HEK293 (cell line): ENCODE measurements at regions not wholly inside any gene's neighbourhood (a gene's known extent, or its start where the extent isn't known, plus 50 kb on each side); places are given as distances from the start of the nearest gene placed in this dataset.

ENCODE experiments used
- CTCF ChIA-PET: fragments of 350-600 bp; formaldehyde crosslinking; extraction: SDS; loops from one replicate; lab custom pipeline; 2021; ENCODE audit warnings: antibody characterized with exemption; lab: Yijun Ruan, JAX
- POLR2A ChIA-PET: fragments of 300-600 bp; formaldehyde crosslinking; extraction: SDS; loops from one replicate; lab custom pipeline; 2020; ENCODE audit warnings: antibody characterized with exemption, inconsistent platforms; lab: Yijun Ruan, JAX
- H3K27ac ChIP-seq: fragments of 200-500 bp; sonication (Bioruptor generic); 2 replicates; pipeline ENCODE4 v1.5.1; 2014; ENCODE audit warnings: low read depth, low read length, control low read depth, inconsistent platforms; ENCODE audit errors: extremely low read depth
- H3K36me3 ChIP-seq, 2 experiments: fragments of 200-500 bp in 1 of 2; sonication (Bioruptor generic) in 1 of 2; 1 replicate in 1 of 2; 2 replicates in 1 of 2; pipeline ENCODE4 v1.5.1; 2014 to 2017; ENCODE audit warnings: inconsistent platforms in 2 of 2, low read length in 2 of 2; ENCODE audit not compliant: control insufficient read depth in 2 of 2, insufficient read depth in 1 of 2
- H3K4me1 ChIP-seq: fragments of 200-500 bp; sonication (Bioruptor generic); 2 replicates; pipeline ENCODE4 v1.5.1; 2014; ENCODE audit warnings: mild to moderate bottlenecking, low read length, inconsistent platforms; ENCODE audit not compliant: control insufficient read depth, insufficient read depth
- H3K4me3 ChIP-seq: 2 replicates; pipeline ENCODE4 v1.5.1; 2011; ENCODE audit warnings: low read depth, mild to moderate bottlenecking, control low read depth, low read length, moderate library complexity
- H3K9me3 ChIP-seq: fragments of 200-500 bp; sonication (Bioruptor generic); 2 replicates; pipeline ENCODE4 v1.5.1; 2014; ENCODE audit warnings: low read depth, low read length, inconsistent platforms; ENCODE audit not compliant: control insufficient read depth, insufficient read depth
- GLI4 ChIP-seq: fragments of 450-650 bp; formaldehyde crosslinking; IDR thresholded peaks from 2 replicates; pipeline ENCODE4 v1.5.1; 2016; ENCODE audit warnings: missing biosample characterization, missing genetic modification characterization
- IKZF3 ChIP-seq: fragments of 450-650 bp; IDR thresholded peaks from 2 replicates; pipeline ENCODE4 v1.5.0; 2018; ENCODE audit warnings: missing biosample characterization, mild to moderate bottlenecking, missing genetic modification characterization, moderate library complexity
- KLF1 ChIP-seq: fragments of 450-650 bp; formaldehyde crosslinking; IDR thresholded peaks from 2 replicates; pipeline ENCODE4 v1.5.1; 2016; ENCODE audit warnings: missing biosample characterization, missing genetic modification characterization
- SCRT1 ChIP-seq: fragments of 450-650 bp; formaldehyde crosslinking; IDR thresholded peaks from 2 replicates; pipeline ENCODE4 v1.5.1; 2016; ENCODE audit warnings: missing biosample characterization, missing genetic modification characterization, borderline replicate concordance
- ZBTB21 ChIP-seq: fragments of 450-650 bp; formaldehyde crosslinking; IDR thresholded peaks from 2 replicates; pipeline ENCODE4 v1.5.1; 2017; ENCODE audit warnings: missing biosample characterization, missing genetic modification characterization
- ZNF133 ChIP-seq: fragments of 450-650 bp; formaldehyde crosslinking; IDR thresholded peaks from 2 replicates; pipeline ENCODE4 v1.5.1; 2016; ENCODE audit warnings: missing biosample characterization, missing genetic modification characterization
- ZNF146 ChIP-seq: fragments of 450-650 bp; formaldehyde crosslinking; IDR thresholded peaks from 2 replicates; pipeline ENCODE4 v1.5.1; 2016; ENCODE audit warnings: missing biosample characterization, missing genetic modification characterization
- ZNF155 ChIP-seq: fragments of 450-650 bp; formaldehyde crosslinking; IDR thresholded peaks from 2 replicates; pipeline ENCODE4 v1.5.1; 2016; ENCODE audit warnings: missing biosample characterization, missing genetic modification characterization
- ZNF157 ChIP-seq: fragments of 450-650 bp; formaldehyde crosslinking; IDR thresholded peaks from 2 replicates; pipeline ENCODE4 v1.5.1; 2016; ENCODE audit warnings: missing biosample characterization, missing genetic modification characterization
- ZNF174 ChIP-seq: fragments of 450-650 bp; formaldehyde crosslinking; IDR thresholded peaks from 2 replicates; pipeline ENCODE4 v1.5.0; 2017; ENCODE audit warnings: missing biosample characterization, mild to moderate bottlenecking, missing genetic modification characterization
- ZNF2 ChIP-seq: fragments of 450-650 bp; formaldehyde crosslinking; IDR thresholded peaks from 2 replicates; pipeline ENCODE4 v1.5.1; 2016; ENCODE audit warnings: missing biosample characterization, missing genetic modification characterization
- ZNF211 ChIP-seq: fragments of 450-650 bp; formaldehyde crosslinking; IDR thresholded peaks from 2 replicates; pipeline ENCODE4 v1.5.1; 2016; ENCODE audit warnings: low read depth, missing biosample characterization, missing genetic modification characterization
- ZNF239 ChIP-seq: fragments of 450-650 bp; formaldehyde crosslinking; IDR thresholded peaks from 2 replicates; pipeline ENCODE4 v1.5.1; 2016; ENCODE audit warnings: missing biosample characterization, missing genetic modification characterization
- ZNF26 ChIP-seq: fragments of 450-650 bp; formaldehyde crosslinking; IDR thresholded peaks from 2 replicates; pipeline ENCODE4 v1.5.1; 2016; ENCODE audit warnings: missing biosample characterization, missing genetic modification characterization
- ZNF266 ChIP-seq: fragments of 450-650 bp; formaldehyde crosslinking; IDR thresholded peaks from 2 replicates; pipeline ENCODE4 v1.5.1; 2016; ENCODE audit warnings: missing biosample characterization, missing genetic modification characterization, low read depth
- ZNF311 ChIP-seq: fragments of 450-650 bp; formaldehyde crosslinking; IDR thresholded peaks from 2 replicates; pipeline ENCODE4 v1.5.1; 2017; ENCODE audit warnings: missing biosample characterization, missing genetic modification characterization, borderline replicate concordance
- ZNF324 ChIP-seq: fragments of 450-650 bp; formaldehyde crosslinking; IDR thresholded peaks from 2 replicates; pipeline ENCODE4 v1.5.1; 2016; ENCODE audit warnings: missing biosample characterization, missing genetic modification characterization
- ZNF335 ChIP-seq: fragments of 450-650 bp; formaldehyde crosslinking; conservative IDR thresholded peaks from 2 replicates; pipeline ENCODE4 v1.5.1; 2016; ENCODE audit warnings: missing biosample characterization, missing genetic modification characterization
- ZNF391 ChIP-seq: fragments of 450-650 bp; formaldehyde crosslinking; IDR thresholded peaks from 2 replicates; pipeline ENCODE4 v1.5.1; 2016; ENCODE audit warnings: low read depth, missing biosample characterization, missing genetic modification characterization, borderline replicate concordance
- ZNF473 ChIP-seq: fragments of 450-650 bp; formaldehyde crosslinking; IDR thresholded peaks from 2 replicates; pipeline ENCODE4 v1.5.1; 2017; ENCODE audit warnings: missing biosample characterization, missing genetic modification characterization
- ZNF530 ChIP-seq: fragments of 450-650 bp; formaldehyde crosslinking; IDR thresholded peaks from 2 replicates; pipeline ENCODE4 v1.5.1; 2016; ENCODE audit warnings: low read depth, missing biosample characterization, missing genetic modification characterization
- ZNF561 ChIP-seq: fragments of 450-650 bp; IDR thresholded peaks from 2 replicates; pipeline ENCODE4 v1.5.1; 2018; ENCODE audit warnings: missing biosample characterization, missing genetic modification characterization, borderline replicate concordance
- ZNF626 ChIP-seq: fragments of 450-650 bp; sonication (Bioruptor Pico); formaldehyde crosslinking; IDR thresholded peaks from 2 replicates; pipeline ENCODE4 v1.5.1; 2018; ENCODE audit warnings: missing biosample characterization, missing genetic modification characterization, inconsistent platforms
- ZNF768 ChIP-seq: fragments of 450-650 bp; formaldehyde crosslinking; IDR thresholded peaks from 2 replicates; pipeline ENCODE4 v1.5.1; 2018; ENCODE audit warnings: missing biosample characterization, mild to moderate bottlenecking, missing genetic modification characterization
- ZNF792 ChIP-seq: fragments of 450-650 bp; formaldehyde crosslinking; IDR thresholded peaks from 2 replicates; pipeline ENCODE4 v1.5.1; 2016; ENCODE audit warnings: missing biosample characterization, missing genetic modification characterization
- TF ChIP-seq, protein P1 (sequence below): fragments of 450-650 bp; formaldehyde crosslinking; IDR thresholded peaks from 2 replicates; pipeline ENCODE4 v1.5.1; 2016; ENCODE audit warnings: missing biosample characterization, missing genetic modification characterization
- TF ChIP-seq, protein P2 (sequence below): fragments of 450-650 bp; IDR thresholded peaks from 2 replicates; pipeline ENCODE4 v1.5.1; 2018; ENCODE audit warnings: missing biosample characterization, mild to moderate bottlenecking, missing genetic modification characterization
- TF ChIP-seq, protein P3 (sequence below): fragments of 450-650 bp; formaldehyde crosslinking; IDR thresholded peaks from 2 replicates; pipeline ENCODE4 v1.5.1; 2016; ENCODE audit warnings: missing biosample characterization, missing genetic modification characterization

- Histone ChIP-seq H3K4me1 (no peaks in the 10 kb centered on the region), H3K36me3 (no peaks in the 10 kb centered on the region), H3K27ac (no peak overlapping the region), H3K4me3 (no peak overlapping the region), H3K9me3 (no peaks in the 10 kb centered on the region)
- ChIA-PET POLR2A (no interaction called here), CTCF (no interaction called here)
- no peak for TF ChIP-seq GLI4 (tag by site-specific recombination)
- no peak for TF ChIP-seq ZNF146 (tag by site-specific recombination)
- TF ChIP-seq ZNF155 (tag by site-specific recombination) = no peak
Measured at GRCh38 chr1:106646261-106646784, 410.2 kb upstream of the PRMT6 start.

- Histone ChIP-seq H3K4me1 (no peaks in the 10 kb centered on the region), H3K9me3 (no peaks in the 10 kb centered on the region), H3K4me3 (no peak overlapping the region), H3K36me3 (no peaks in the 10 kb centered on the region), H3K27ac (no peak overlapping the region)
- CTCF ChIA-PET = no interaction called here
- TF ChIP-seq, protein P1, sequence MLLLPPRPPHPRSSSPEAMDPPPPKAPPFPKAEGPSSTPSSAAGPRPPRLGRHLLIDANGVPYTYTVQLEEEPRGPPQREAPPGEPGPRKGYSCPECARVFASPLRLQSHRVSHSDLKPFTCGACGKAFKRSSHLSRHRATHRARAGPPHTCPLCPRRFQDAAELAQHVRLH (tag by site-specific recombination) = no peak
- TF ChIP-seq ZNF2 (no peak), ZNF174 (tag by site-specific recombination) (no peak), ZNF26 (no peak), ZNF335 (tag by site-specific recombination) (no peak), ZNF792 (tag by site-specific recombination) (no peak), ZNF473 (tag by site-specific recombination) (no peak), IKZF3 (tag by site-specific recombination) (no peak), ZNF324 (tag by site-specific recombination) (no peak), ZNF211 (tag by site-specific recombination) (no peak)
- POLR2A ChIA-PET = no interaction called here
Measured at GRCh38 chr1:106646816-106647215, 409.7 kb upstream of the PRMT6 start.

GRCh38 chr1:106651028-106651762 is 405.3 kb upstream of the PRMT6 start:
- H3K27ac ChIP-seq = no peak overlapping the region
- H3K4me3 ChIP-seq = no peak overlapping the region
- H3K4me1 ChIP-seq = no peaks in the 10 kb centered on the region
- no peaks in the 10 kb centered on the region for H3K36me3 ChIP-seq
- ChIA-PET CTCF (no interaction called here), POLR2A (no interaction called here)
- no peaks in the 10 kb centered on the region for H3K9me3 ChIP-seq
- TF ChIP-seq ZNF157 (tag by site-specific recombination) (no peak), ZNF561 (no peak), ZNF530 (tag by site-specific recombination) (no peak), ZNF266 (tag by site-specific recombination) (no peak), ZNF133 (tag by site-specific recombination) (no peak), ZNF768 (tag by site-specific recombination) (no peak), ZNF239 (tag by site-specific recombination) (no peak), KLF1 (tag by site-specific recombination) (no peak), SCRT1 (tag by site-specific recombination) (no peak), ZNF391 (no peak), ZNF626 (tag by site-specific recombination) (no peak), ZBTB21 (no peak), ZNF311 (tag by site-specific recombination) (no peak)
- TF ChIP-seq, protein P2, sequence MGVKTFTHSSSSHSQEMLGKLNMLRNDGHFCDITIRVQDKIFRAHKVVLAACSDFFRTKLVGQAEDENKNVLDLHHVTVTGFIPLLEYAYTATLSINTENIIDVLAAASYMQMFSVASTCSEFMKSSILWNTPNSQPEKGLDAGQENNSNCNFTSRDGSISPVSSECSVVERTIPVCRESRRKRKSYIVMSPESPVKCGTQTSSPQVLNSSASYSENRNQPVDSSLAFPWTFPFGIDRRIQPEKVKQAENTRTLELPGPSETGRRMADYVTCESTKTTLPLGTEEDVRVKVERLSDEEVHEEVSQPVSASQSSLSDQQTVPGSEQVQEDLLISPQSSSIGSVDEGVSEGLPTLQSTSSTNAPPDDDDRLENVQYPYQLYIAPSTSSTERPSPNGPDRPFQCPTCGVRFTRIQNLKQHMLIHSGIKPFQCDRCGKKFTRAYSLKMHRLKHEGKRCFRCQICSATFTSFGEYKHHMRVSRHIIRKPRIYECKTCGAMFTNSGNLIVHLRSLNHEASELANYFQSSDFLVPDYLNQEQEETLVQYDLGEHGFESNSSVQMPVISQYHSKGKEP = no peak
- TF ChIP-seq, protein P3, sequence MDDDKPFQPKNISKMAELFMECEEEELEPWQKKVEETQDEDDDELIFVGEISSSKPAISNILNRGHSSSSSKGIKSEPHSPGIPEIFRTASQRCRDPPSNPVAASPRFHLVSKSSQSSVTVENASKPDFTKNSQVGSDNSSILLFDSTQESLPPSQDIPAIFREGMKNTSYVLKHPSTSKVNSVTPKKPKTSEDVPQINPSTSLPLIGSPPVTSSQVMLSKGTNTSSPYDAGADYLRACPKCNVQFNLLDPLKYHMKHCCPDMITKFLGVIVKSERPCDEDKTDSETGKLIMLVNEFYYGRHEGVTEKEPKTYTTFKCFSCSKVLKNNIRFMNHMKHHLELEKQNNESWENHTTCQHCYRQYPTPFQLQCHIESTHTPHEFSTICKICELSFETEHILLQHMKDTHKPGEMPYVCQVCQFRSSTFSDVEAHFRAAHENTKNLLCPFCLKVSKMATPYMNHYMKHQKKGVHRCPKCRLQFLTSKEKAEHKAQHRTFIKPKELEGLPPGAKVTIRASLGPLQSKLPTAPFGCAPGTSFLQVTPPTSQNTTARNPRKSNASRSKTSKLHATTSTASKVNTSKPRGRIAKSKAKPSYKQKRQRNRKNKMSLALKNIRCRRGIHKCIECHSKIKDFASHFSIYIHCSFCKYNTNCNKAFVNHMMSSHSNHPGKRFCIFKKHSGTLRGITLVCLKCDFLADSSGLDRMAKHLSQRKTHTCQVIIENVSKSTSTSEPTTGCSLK (tag by site-specific recombination) = no peak
